Spleen (tissue), 11 donors: ENCODE measurements at regions not wholly inside any gene's neighbourhood (a gene's known extent, or its start where the extent isn't known, plus 50 kb on each side); places are given as distances from the start of the nearest gene placed in this dataset.

Experiments
- DNase-seq: peaks from one replicate; pipeline ENCODE4 v3.0.0-alpha.2; 2020
- H3K27ac ChIP-seq, 8 donors: fragments of 200-600 bp; sonication (generic) in 7 of 8; 1 replicate in 4 of 8; 2 replicates in 4 of 8; pipeline versions ENCODE4 v1.5.0 to v1.8.0; 2016 to 2021; ENCODE audit warnings: inconsistent platforms in 4 of 8, mild to moderate bottlenecking in 4 of 8, moderate library complexity in 1 of 8
- H3K27me3 ChIP-seq, 7 donors: fragments of 200-600 bp; sonication (generic) in 6 of 7; replicated peaks in 1 of 7; 1 replicate in 4 of 7; 2 replicates in 3 of 7; pipeline versions ENCODE4 v1.5.0 to v1.8.0; 2016 to 2021; ENCODE audit warnings: inconsistent platforms in 3 of 7, mild to moderate bottlenecking in 1 of 7
- H3K36me3 ChIP-seq, 6 donors: fragments of 200-600 bp; sonication (generic) in 5 of 6; 1 replicate in 4 of 6; 2 replicates in 2 of 6; pipeline versions ENCODE4 v1.5.0 to v1.8.0; 2016 to 2021; ENCODE audit warnings: inconsistent platforms in 2 of 6
- H3K4me1 ChIP-seq, 6 donors: fragments of 200-600 bp; sonication (generic) in 5 of 6; 1 replicate in 3 of 6; 2 replicates in 3 of 6; pipeline versions ENCODE4 v1.5.0 to v1.8.0; 2016 to 2021; ENCODE audit warnings: inconsistent platforms in 3 of 6
- H3K4me3 ChIP-seq, 8 donors: fragments of 200-600 bp; sonication (generic) in 7 of 8; 1 replicate in 4 of 8; 2 replicates in 4 of 8; pipeline versions ENCODE4 v1.5.0 to v1.8.0; 2016 to 2021; ENCODE audit warnings: inconsistent platforms in 4 of 8, mild to moderate bottlenecking in 4 of 8, moderate library complexity in 2 of 8
- H3K9me3 ChIP-seq, 8 donors: fragments of 200-600 bp; sonication (generic) in 7 of 8; 1 replicate in 4 of 8; 2 replicates in 4 of 8; pipeline versions ENCODE4 v1.5.0 to v1.8.0; 2016 to 2021; ENCODE audit warnings: inconsistent platforms in 4 of 8
- POLR2A ChIP-seq, 3 donors: fragments of 450-650 bp; IDR thresholded peaks; one replicate each; pipeline ENCODE4 v1.5.1; 2017; ENCODE audit warnings: antibody characterized with exemption in 3 of 3, mild to moderate bottlenecking in 1 of 3
- POLR2AphosphoS5 ChIP-seq, 3 donors: sonication (generic); formaldehyde crosslinking; IDR thresholded peaks; one replicate each; pipeline ENCODE4 v1.5.1; 2017; ENCODE audit warnings: antibody characterized with exemption in 3 of 3
- WGBS, 5 donors: extraction: QIAGEN DNeasy Blood & Tissue Kit in 3 of 5; methylation state at CpG; one replicate each; pipeline versions ENCODE4 v1.1.5 to v1.1.7; 2013 to 2018; 5-methylcytosine and 5-hydroxymethylcytosine counted together
- intact Hi-C: fragments of 100-400 bp; cut with DNase I; formaldehyde crosslinking; loops from one replicate; pipeline ENCODE4 v1.15.0; 2023; ENCODE audit warnings: low total_unique reads
- TF ChIP-seq, protein P1 (sequence below), 11 experiments: fragments of 200-600 bp in 7 of 11; fragments of 450-650 bp in 4 of 11; sonication (generic) in 4 of 11; IDR thresholded peaks in 8 of 11; conservative IDR thresholded peaks in 3 of 11; 1 replicate in 7 of 11; 2 replicates in 4 of 11; pipeline versions ENCODE4 v1.4.0 to v1.8.0; 2016 to 2021; ENCODE audit warnings: antibody characterized with exemption in 11 of 11, inconsistent platforms in 4 of 11, mild to moderate bottlenecking in 1 of 11
- donor health status: healthy with polysubstance abuse.
- donor health status: DM: no; HTN: no; CAD: no; lungs with moderate emphysema.
- donor health status: DM: no; HTN: no; CAD: no.
- donor health status: Bipolar disorder and iron deficiency.
- donor health status: healthy.
- donor health status: DM: no; HTN: no; CAD: no.
- donor health status: DM: yes; HTN: yes; CAD: no.

DNA sequence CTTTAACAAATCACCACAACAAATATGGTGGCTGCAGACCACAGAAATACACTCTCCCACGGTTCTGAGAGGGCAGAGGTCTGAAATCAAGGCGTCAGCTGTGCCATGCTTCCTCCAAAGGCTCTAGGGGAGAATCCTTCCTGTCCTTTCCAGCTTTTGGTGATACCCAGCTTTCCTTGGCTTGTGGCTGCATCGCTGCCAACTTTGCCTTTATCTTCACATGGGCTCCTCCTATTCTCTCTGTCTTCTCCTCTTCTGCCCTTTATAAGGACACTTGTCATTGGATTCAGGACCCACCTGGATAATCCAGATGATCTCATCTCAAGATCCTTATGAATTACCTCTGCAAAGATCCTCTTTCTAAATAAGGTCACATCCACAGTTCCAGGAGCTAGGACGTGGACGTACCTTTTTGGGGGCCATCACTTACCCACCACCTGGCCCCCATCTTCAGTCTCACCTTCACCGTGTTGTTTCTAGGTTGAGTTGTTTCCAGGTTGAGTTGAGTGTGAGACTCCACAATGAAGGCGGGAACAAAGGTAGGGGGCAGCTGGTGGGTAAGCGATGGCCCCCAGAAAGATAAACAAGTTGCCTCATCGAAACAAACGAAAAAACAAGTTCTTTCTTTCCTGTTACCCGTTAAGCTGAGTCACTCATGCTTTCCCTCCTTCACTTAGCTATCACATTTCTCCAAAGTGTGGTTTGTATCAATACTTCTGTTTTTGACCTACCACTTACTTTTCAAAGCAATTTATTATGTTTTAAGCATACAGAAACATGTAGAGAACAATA lies 68.9 kb upstream of the SLC22A16 start:
- peaks cover 0 to 7% (median 4%) of the 10 kb centered on the region in 8 donors for H3K9me3 ChIP-seq
- H3K4me3 ChIP-seq, result peak overlapping the region in 1 of 8 donors; percentile 23
- no peak overlapping the region for H3K27ac ChIP-seq
- TF ChIP-seq POLR2A (IDR thresholded peaks at IDR 0.05), result no peak
- no peak for TF ChIP-seq POLR2AphosphoS5 (IDR thresholded peaks at IDR 0.05)
- TF ChIP-seq, protein P1, sequence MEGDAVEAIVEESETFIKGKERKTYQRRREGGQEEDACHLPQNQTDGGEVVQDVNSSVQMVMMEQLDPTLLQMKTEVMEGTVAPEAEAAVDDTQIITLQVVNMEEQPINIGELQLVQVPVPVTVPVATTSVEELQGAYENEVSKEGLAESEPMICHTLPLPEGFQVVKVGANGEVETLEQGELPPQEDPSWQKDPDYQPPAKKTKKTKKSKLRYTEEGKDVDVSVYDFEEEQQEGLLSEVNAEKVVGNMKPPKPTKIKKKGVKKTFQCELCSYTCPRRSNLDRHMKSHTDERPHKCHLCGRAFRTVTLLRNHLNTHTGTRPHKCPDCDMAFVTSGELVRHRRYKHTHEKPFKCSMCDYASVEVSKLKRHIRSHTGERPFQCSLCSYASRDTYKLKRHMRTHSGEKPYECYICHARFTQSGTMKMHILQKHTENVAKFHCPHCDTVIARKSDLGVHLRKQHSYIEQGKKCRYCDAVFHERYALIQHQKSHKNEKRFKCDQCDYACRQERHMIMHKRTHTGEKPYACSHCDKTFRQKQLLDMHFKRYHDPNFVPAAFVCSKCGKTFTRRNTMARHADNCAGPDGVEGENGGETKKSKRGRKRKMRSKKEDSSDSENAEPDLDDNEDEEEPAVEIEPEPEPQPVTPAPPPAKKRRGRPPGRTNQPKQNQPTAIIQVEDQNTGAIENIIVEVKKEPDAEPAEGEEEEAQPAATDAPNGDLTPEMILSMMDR (IDR thresholded peaks at IDR 0.05 in 8 of 11, conservative IDR thresholded peaks at IDR 0.05 in 3 of 11), result no peak
- intact Hi-C loops, result loop anchor here (10.0 kb wide), 1 partner anchor 130 kb away; no protein-coding TSS in a partner anchor
- H3K4me1 ChIP-seq, result peaks cover 0 to 13% (median 0%) of the 10 kb centered on the region in 6 donors
- WGBS, 5 donors, result 71 to 91% (median 80%) methylated on average over 11 of the region's 11 CpGs
- DNase-seq, result no peak
- H3K27me3 ChIP-seq, result no peaks in the 10 kb centered on the region
- no peaks in the 10 kb centered on the region for H3K36me3 ChIP-seq

DNA sequence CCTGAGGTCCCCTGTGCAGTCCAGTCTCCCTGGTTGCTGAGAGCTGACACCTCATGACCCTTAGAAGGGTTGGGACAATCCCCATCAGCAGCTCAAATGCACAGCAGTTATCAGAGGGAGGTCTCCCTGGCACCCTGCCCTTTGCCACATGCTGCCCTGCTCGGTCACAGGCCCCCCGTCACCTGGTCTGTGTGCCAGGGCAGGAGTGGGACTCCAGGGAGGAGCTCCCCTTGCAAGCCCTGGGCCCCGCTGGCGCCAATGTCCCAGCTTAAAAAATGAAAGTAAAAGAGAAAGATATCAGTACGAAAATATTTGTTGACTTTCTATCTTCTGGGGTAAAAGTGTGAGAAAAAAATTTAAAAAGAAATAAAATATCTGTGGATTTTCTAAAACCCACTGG lies 68.1 kb upstream of the SLC22A16 start:
- Histone ChIP-seq H3K27me3 (no peaks in the 10 kb centered on the region), H3K27ac (no peak overlapping the region), H3K36me3 (no peaks in the 10 kb centered on the region), H3K4me3 (peak overlapping the region in 1 of 8 donors; percentile 23), H3K9me3 (peaks cover 0 to 8% (median 5%) of the 10 kb centered on the region in 8 donors), H3K4me1 (peaks cover 0 to 13% (median 0%) of the 10 kb centered on the region in 6 donors)
- intact Hi-C loops, result loop anchor here (10.0 kb wide), 1 partner anchor 130 kb away; no protein-coding TSS in a partner anchor
- WGBS, 5 donors, result 54 to 83% (median 70%) methylated on average over 5 of the region's 5 CpGs
- DNase-seq, result no peak
- no peak for TF ChIP-seq POLR2A (IDR thresholded peaks at IDR 0.05)
- TF ChIP-seq, protein P1 (IDR thresholded peaks at IDR 0.05 in 8 of 11, conservative IDR thresholded peaks at IDR 0.05 in 3 of 11), result no peak
- no peak for TF ChIP-seq POLR2AphosphoS5 (IDR thresholded peaks at IDR 0.05)

DNA sequence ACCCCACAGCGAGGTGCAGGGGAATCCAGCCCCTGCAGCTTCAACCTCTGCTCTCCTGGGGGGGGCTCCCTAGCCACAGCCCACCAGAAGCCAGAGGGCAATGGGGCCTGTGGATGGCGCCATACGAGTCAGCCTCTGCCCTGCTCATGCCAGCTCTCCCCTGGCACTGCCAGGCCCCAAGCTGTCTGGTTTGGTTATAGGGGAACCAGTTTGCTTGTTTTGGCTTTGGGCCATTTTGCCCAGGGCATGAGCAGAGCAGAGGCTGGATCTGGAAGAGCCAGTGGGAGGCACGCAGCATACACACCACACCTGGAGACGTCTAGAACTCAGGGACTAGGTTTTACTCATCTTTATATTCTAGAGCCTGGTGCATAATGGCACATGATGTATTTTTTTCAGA lies 66.7 kb upstream of the SLC22A16 start:
- no peak for TF ChIP-seq POLR2AphosphoS5 (IDR thresholded peaks at IDR 0.05)
- TF ChIP-seq, protein P1 (IDR thresholded peaks at IDR 0.05 in 8 of 11, conservative IDR thresholded peaks at IDR 0.05 in 3 of 11), result no peak
- no peak for TF ChIP-seq POLR2A (IDR thresholded peaks at IDR 0.05)
- peaks cover 0 to 11% (median 5%) of the 10 kb centered on the region in 8 donors for H3K9me3 ChIP-seq
- WGBS, 5 donors, result 83 to 94% (median 88%) methylated on average over 3 to 5 of the region's 5 CpGs
- no peaks in the 10 kb centered on the region for H3K27me3 ChIP-seq
- peaks cover 0 to 13% (median 0%) of the 10 kb centered on the region in 6 donors for H3K4me1 ChIP-seq
- intact Hi-C loops, result loop anchor here (10.0 kb wide), 1 partner anchor 132 kb away; no protein-coding TSS in a partner anchor
- no peak overlapping the region for H3K27ac ChIP-seq
- no peak for DNase-seq
- H3K4me3 ChIP-seq, result no peak overlapping the region
- no peaks in the 10 kb centered on the region for H3K36me3 ChIP-seq
